COLO668 (cell line): ENCODE measurements at regions not wholly inside any gene's neighbourhood (a gene's known extent, or its start where the extent isn't known, plus 50 kb on each side); places are given as distances from the start of the nearest gene placed in this dataset.
"Not testable (repeated sequence)": the region's sequence is repeated elsewhere in the genome, so short reads cannot be mapped to it uniquely, and the experiment has no call there.

ENCODE experiments used
- DNase-seq: peaks from one replicate; lab custom pipeline; 2025; ENCODE audit not compliant: unreplicated experiment; lab: John Stamatoyannopoulos, UW

DNA sequence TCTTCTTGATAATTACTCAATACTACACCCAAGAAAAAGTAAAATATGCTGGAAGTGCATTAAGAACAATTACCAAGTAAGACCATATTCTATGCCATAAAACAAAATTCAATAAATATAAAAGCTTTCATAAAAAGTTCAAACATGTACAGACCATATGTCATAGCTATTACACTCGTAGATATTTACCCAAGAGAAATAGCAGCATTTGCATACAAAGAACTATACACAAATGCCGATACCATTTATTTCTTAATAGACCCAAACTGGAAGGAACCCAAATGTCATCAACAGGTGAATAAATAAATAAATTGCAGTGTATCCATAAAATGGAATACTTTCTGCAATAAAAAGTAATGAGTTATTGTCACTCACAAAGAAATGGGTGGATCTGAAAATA, 78.3 kb upstream of the SLC16A7 start:
- no peak for DNase-seq

DNA sequence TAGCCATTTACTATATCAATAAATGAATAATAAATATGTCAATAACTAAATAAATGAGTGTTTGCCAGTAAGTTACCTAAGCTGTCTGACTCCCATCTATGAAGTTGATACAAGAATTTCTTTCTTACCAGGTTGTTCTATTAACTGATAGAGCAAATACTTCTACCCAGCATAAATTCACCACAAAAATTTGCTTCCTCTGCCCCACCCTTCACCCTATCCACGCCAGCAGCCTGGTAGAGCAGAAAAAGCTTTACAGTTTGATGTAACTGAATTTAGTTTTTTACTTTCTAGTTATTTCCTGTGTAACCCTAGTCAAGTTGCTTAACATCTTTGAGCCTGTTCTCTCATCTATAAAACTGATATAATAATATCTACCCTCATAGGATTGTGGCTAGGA, 94.9 kb upstream of the SLC16A7 start:
- no peak for DNase-seq

DNA sequence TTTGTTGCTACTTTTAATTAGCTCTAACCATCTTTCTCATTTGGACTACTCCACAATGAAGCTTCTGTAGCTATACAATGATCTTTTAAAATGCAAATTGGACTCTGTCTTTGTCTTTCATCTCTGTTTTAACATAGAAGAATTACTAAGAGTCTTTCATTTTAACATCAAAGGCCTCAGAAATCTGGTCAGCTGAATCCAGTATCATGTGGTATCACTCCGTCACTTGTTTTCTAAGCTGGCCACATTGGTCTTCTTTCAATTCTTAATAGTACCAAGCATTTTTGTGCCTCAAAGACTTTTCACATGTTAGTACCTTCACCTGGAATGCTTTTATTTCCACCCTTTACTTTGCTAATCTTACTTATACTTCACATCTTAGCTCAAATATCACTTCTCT, 95.5 kb upstream of the SLC16A7 start:
- no peak for DNase-seq

- no peak for DNase-seq
Observed at GRCh38 chr12:59499774-59500173, 96.1 kb upstream of the SLC16A7 start.

DNA sequence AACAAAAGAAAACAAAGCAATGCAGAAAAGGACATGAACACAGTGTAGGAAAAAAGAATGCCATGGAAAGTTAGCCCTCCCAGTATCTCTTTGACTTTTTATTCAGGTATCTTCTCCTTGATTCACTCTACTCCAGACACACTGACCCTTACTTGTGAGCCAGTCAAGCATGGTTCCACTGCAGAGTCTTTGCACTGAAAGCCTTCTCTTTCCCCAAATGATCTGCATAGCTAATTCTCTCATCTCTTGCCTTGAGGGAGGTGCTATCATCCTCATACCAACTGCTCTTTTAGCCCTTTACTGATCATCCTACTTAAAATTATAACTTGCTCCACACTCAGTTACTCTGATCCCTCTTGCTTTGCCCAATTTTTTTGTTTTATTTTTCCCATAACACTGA, 101.2 kb upstream of the SLC16A7 start:
- DNase-seq, result no peak

GRCh38 chr12:59491877-59492276, 104.0 kb upstream of the SLC16A7 start:
- DNase-seq, result no peak

DNA sequence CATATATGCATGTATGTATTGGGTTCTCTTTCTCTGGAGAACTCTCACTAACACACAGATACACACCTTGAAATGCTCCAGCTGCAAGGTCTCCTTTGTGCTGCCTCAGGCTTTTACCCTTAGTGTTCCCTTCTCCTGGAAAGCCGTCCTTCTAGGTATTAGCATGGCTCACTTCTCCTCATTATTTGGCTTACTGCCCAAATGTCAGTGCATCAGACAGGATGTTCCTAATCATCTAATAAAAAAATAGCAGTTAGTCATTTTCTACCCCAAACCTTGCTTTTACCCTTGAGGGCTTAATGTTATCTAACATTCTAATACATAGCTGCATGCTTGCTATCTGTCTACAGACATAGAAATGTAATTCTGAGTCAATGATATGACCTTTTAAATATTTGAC, 109.0 kb upstream of the SLC16A7 start:
- DNase-seq, result no peak

DNA sequence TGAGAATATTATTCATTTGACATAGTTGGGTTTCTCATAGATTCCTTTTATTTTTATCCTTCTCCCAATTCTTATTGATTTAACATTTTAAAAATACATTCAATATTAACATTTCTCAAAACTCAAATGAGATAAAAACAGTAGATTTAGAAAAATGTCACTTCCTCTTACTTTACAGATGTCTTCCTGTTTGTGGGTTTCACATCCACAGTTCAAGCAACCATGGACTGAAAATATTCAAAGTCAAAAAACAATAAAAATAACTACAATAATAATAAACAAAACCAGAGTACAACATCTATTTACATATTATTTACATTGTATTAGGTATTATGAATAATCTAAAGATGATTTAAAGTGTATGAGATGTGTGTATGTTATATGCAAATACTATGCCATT, 111.3 kb upstream of the SLC16A7 start:
- DNase-seq, result no peak

DNA sequence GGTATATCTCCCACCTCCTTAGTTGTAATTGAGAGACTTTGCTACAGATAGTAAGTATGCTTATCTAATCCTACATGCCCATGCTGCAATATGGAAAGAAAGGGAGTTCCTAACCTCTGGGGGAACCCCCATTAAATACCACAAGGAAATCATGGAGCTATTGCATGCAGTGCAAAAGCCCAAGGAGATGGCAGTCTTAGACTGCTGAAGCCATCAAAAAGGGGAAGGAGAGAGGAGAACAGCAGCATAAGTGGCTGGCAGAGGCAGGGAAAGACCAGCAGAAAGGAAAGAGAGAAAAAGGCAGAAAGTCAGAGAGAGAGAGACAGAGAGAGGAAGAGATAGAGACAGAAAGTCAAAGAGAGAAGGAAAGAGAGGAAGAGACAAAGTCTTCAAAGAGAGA, 121.6 kb upstream of the SLC16A7 start:
- DNase-seq, result not testable (repeated sequence)

DNA sequence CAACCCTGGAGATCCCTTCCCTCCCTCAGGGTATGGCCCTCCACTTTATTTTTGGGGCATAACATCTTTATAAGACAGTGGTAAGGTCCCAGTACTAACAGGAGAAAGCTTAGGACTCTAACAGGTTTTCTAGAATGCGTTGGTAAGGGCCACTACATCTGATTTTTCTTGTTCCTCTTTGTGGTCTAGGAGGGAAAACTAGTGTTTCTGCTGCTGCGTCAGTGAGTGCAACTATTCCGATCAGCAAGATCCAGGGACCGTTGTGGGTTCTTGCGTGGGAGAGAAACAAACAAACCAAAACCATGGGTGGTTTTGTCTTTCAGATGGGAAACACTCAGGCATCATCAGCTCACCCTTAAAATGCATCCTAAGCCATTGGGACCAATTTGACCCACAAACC, 123.6 kb upstream of the SLC16A7 start:
- DNase-seq, result no peak

- no peak for DNase-seq
Observed at GRCh38 chr12:59459966-59460660, 135.7 kb upstream of the SLC16A7 start.

GRCh38 chr12:59453475-59453874, 142.4 kb upstream of the SLC16A7 start:
- DNase-seq, result no peak

- no peak for DNase-seq
Observed at GRCh38 chr12:59452746-59453145, 143.1 kb upstream of the SLC16A7 start.

GRCh38 chr12:59452259-59452658, 143.6 kb upstream of the SLC16A7 start:
- DNase-seq, result no peak

- no peak for DNase-seq
Observed at GRCh38 chr12:59446116-59446515, 149.7 kb upstream of the SLC16A7 start.

DNA sequence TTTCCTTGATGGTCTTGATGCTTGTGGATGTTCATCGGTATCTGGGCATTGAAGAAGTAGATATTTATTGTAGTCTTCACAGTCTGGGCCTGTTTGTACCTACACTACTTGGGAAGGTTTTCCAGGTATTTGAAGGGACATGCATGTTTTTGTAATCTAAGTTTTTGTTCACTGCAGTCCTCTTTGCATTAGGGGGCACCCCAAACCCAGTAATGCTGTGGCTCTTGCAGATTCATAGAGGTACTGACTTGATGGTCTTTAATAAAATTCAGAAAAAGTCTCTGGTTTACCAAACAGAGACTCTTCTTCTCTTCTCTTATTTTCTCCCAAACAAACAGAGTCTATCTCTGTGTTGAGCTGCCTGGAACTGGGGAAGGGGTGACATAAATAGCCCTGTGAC, 150.9 kb upstream of the SLC16A7 start:
- no peak for DNase-seq

GRCh38 chr12:59432057-59432456, 163.8 kb upstream of the SLC16A7 start:
- no peak for DNase-seq

- no peak for DNase-seq
Observed at GRCh38 chr12:59431266-59431665, 164.6 kb upstream of the SLC16A7 start.

DNA sequence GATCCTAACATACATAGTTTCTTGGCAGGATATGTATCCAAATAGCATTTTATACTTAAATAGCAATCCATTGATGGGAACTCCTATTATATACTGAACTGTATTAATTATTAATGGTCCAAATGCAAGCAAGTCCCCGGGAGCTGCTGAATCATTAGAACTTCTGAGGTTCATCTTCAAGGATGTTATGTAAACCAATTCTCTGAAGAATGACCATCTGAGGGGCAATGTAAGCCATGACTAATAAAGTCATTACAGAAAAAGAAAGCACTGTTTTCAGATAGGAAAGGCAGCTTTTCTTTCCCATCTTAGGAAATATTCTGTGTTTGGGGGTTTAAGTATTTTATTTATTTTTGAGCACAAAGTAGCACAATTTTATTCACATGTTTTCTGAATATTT, 166.1 kb upstream of the SLC16A7 start:
- no peak for DNase-seq

- no peak for DNase-seq
Observed at GRCh38 chr12:59425798-59426197, 170.0 kb upstream of the SLC16A7 start.

GRCh38 chr12:59424666-59425065, 171.2 kb upstream of the SLC16A7 start:
- not testable (repeated sequence) for DNase-seq

- no peak for DNase-seq
Observed at GRCh38 chr12:59414051-59414450, 181.8 kb upstream of the SLC16A7 start.

- DNase-seq, result no peak
Observed at GRCh38 chr12:59408431-59408830, 187.4 kb upstream of the SLC16A7 start.
